A549 (cell line): ENCODE measurements at regions not wholly inside any gene's neighbourhood (a gene's known extent, or its start where the extent isn't known, plus 50 kb on each side); places are given as distances from the start of the nearest gene placed in this dataset.
"Not testable (repeated sequence)": the region's sequence is repeated elsewhere in the genome, so short reads cannot be mapped to it uniquely, and the experiment has no call there.

Experiments used
- ATAC-seq, 2 experiments: fragments of 200-7000 bp in 1 of 2; fragments of >200 bp in 1 of 2; cut with Nextera tagmentation in 1 of 2; cut with Tn5 transposase in 1 of 2; 3 replicates each; pipeline versions ENCODE4 v1.8.0 to v1.9.1; 2018 to 2020; ENCODE audit warnings: mild to moderate bottlenecking in 1 of 2, moderate library complexity in 1 of 2
- CTCF ChIA-PET: fragments of 300-600 bp; sonication (Branson Sonifier 250); formaldehyde crosslinking; extraction: SDS; loops from one replicate; lab custom pipeline; 2021; ENCODE audit warnings: antibody characterized with exemption, inconsistent platforms; lab: Yijun Ruan, JAX
- POLR2A ChIA-PET: fragments of 350-600 bp; formaldehyde crosslinking; extraction: SDS; loops from one replicate; lab custom pipeline; 2021; ENCODE audit warnings: antibody characterized with exemption, inconsistent platforms; lab: Yijun Ruan, JAX
- DNase-seq, 2 experiments: peaks; one replicate each; pipeline versions ENCODE4 v3.0.0 to v3.0.0-alpha.2; 2011 to 2016; ENCODE audit warnings: low read depth in 1 of 2, low spot score in 1 of 2
- FAIRE-seq: peaks from 2 replicates; lab custom pipeline; 2011; peaks lifted over from hg19 to GRCh38; lab: Jason Lieb, UNC
- H3K27ac ChIP-seq, 2 experiments: fragments of >200 bp; sonication (Bioruptor Twin); formaldehyde crosslinking; 3 replicates each; pipeline ENCODE4 v1.5.1; 2016 to 2017
- H3K4me1 ChIP-seq: fragments of >200 bp; sonication (Bioruptor Twin); formaldehyde crosslinking; 3 replicates; pipeline ENCODE4 v1.6.1; 2016
- H3K4me2 ChIP-seq: fragments of >200 bp; sonication (Bioruptor Twin); formaldehyde crosslinking; 3 replicates; pipeline ENCODE4 v1.6.1; 2016
- H3K4me3 ChIP-seq: fragments of >200 bp; sonication (Bioruptor Twin); formaldehyde crosslinking; 3 replicates; pipeline ENCODE4 v1.5.1; 2016
- H3K9me3 ChIP-seq: fragments of >200 bp; sonication (Bioruptor Twin); formaldehyde crosslinking; 3 replicates; pipeline ENCODE4 v1.6.1; 2016
- ATOH8 ChIP-seq: fragments of 250-450 bp; sonication (Bioruptor Pico); IDR thresholded peaks from 2 replicates; pipeline ENCODE4 v1.5.0; 2020; ENCODE audit warnings: low read depth, mild to moderate bottlenecking, moderate library complexity
- CTCF ChIP-seq: fragments of >200 bp; sonication (Bioruptor Twin); formaldehyde crosslinking; IDR thresholded peaks from 3 replicates; pipeline ENCODE4 v1.5.1; 2016
- EHMT2 ChIP-seq: fragments of 200-600 bp; sonication (generic); IDR thresholded peaks from 2 replicates; pipeline ENCODE4 v1.6.1; 2016; ENCODE audit warnings: antibody characterized with exemption, low read depth, mild to moderate bottlenecking, moderate library complexity
- EP300 ChIP-seq, 2 experiments: fragments of >200 bp; sonication (Bioruptor Twin); formaldehyde crosslinking; IDR thresholded peaks; 2 replicates in 1 of 2; 3 replicates in 1 of 2; pipeline ENCODE4 v1.6.1; 2016 to 2017
- FOSB ChIP-seq: fragments of 250-450 bp; sonication (Bioruptor Pico); IDR thresholded peaks from 2 replicates; pipeline ENCODE4 v1.5.0; 2020; ENCODE audit warnings: mild to moderate bottlenecking, moderate library complexity
- FOXS1 ChIP-seq: fragments of 250-450 bp; sonication (Bioruptor Pico); IDR thresholded peaks from 2 replicates; pipeline ENCODE4 v1.5.0; 2020; ENCODE audit warnings: mild to moderate bottlenecking, moderate library complexity
- HOXA7 ChIP-seq: fragments of 250-450 bp; sonication (Bioruptor Pico); IDR thresholded peaks from 2 replicates; pipeline ENCODE4 v1.5.0; 2020; ENCODE audit warnings: mild to moderate bottlenecking, moderate library complexity
- HOXB13 ChIP-seq: fragments of 250-450 bp; sonication (Bioruptor Pico); IDR thresholded peaks from 2 replicates; pipeline ENCODE4 v1.5.0; 2020; ENCODE audit warnings: low read depth, mild to moderate bottlenecking, moderate library complexity
- HOXB5 ChIP-seq: fragments of 250-450 bp; sonication (Bioruptor Pico); IDR thresholded peaks from 2 replicates; pipeline ENCODE4 v1.5.0; 2020; ENCODE audit warnings: mild to moderate bottlenecking, moderate library complexity
- JUN ChIP-seq, 2 experiments: fragments of >200 bp; sonication (Bioruptor Twin); formaldehyde crosslinking; IDR thresholded peaks; 2 replicates in 1 of 2; 3 replicates in 1 of 2; pipeline ENCODE4 v1.6.1; 2016 to 2017
- MAX ChIP-seq: IDR thresholded peaks from 2 replicates; pipeline ENCODE4 v1.6.1; 2012
- NFE2L2 ChIP-seq: fragments of 150-350 bp; conservative IDR thresholded peaks from 2 replicates; pipeline ENCODE4 v1.6.1; 2014; ENCODE audit warnings: low read length
- NPAS2 ChIP-seq: fragments of 250-450 bp; sonication (Bioruptor Pico); IDR thresholded peaks from 2 replicates; pipeline ENCODE4 v1.8.0; 2022; ENCODE audit warnings: mild to moderate bottlenecking, moderate library complexity, borderline replicate concordance
- PHF8 ChIP-seq: fragments of 200-600 bp; sonication (generic); IDR thresholded peaks from 2 replicates; pipeline ENCODE4 v1.6.1; 2016; ENCODE audit warnings: low read depth, mild to moderate bottlenecking, antibody characterized with exemption, moderate library complexity, borderline replicate concordance
- RAD21 ChIP-seq, 2 experiments: fragments of >200 bp in 1 of 2; sonication (Bioruptor Twin) in 1 of 2; formaldehyde crosslinking in 1 of 2; IDR thresholded peaks in 1 of 2; conservative IDR thresholded peaks in 1 of 2; 2 replicates in 1 of 2; 3 replicates in 1 of 2; pipeline ENCODE4 v1.6.1; 2012 to 2018; ENCODE audit warnings: inconsistent platforms in 1 of 2
- SREBF2 ChIP-seq: fragments of 450-650 bp; IDR thresholded peaks from 2 replicates; pipeline ENCODE4 v1.6.1; 2014; ENCODE audit warnings: mild to moderate bottlenecking, moderate library complexity
- TP53 ChIP-seq: fragments of 250-450 bp; sonication (Bioruptor Pico); IDR thresholded peaks from 2 replicates; pipeline ENCODE4 v1.5.0; 2021; ENCODE audit warnings: mild to moderate bottlenecking, moderate library complexity
- WGBS: methylation state at CpG from one replicate; pipeline ENCODE4 v1.1.6; 2017; ENCODE audit errors: missing lambda C conversion rate; 5-methylcytosine and 5-hydroxymethylcytosine counted together
- TF ChIP-seq, protein P1 (sequence below): IDR thresholded peaks from 2 replicates; pipeline ENCODE4 v1.6.1; 2012; ENCODE audit warnings: low read depth, borderline replicate concordance
- TF ChIP-seq, protein P2 (sequence below): fragments of 150-350 bp; IDR thresholded peaks from 2 replicates; pipeline ENCODE4 v1.6.1; 2014; ENCODE audit warnings: low read depth, mild to moderate bottlenecking, low read length

- TF ChIP-seq NFE2L2 (no peak), FOXS1 (CRISPR knock-in tag) (no peak), JUN (IDR thresholded peaks at IDR 0.05) (no peak), CTCF (no peak), EP300 (IDR thresholded peaks at IDR 0.05) (no peak), NPAS2 (CRISPR knock-in tag) (no peak), RAD21 (conservative IDR thresholded peaks at IDR 0.05 in 1 of 2, IDR thresholded peaks at IDR 0.05 in 1 of 2) (no peak), HOXB13 (CRISPR knock-in tag) (no peak)
- TF ChIP-seq, protein P1, sequence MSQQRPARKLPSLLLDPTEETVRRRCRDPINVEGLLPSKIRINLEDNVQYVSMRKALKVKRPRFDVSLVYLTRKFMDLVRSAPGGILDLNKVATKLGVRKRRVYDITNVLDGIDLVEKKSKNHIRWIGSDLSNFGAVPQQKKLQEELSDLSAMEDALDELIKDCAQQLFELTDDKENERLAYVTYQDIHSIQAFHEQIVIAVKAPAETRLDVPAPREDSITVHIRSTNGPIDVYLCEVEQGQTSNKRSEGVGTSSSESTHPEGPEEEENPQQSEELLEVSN: no peak
- TF ChIP-seq, all 56 proteins: peak for 0
- ATAC-seq (no peak), FAIRE-seq (no peak), DNase-seq (no peak)
- no peak overlapping the region for H3K27ac ChIP-seq
- H3K4me1 ChIP-seq: 0 out of 3 replicates have a peak, but pooled peaks cover 3% of the 10 kb centered on the region
- H3K4me2 ChIP-seq: no peak overlapping the region
- ChIA-PET CTCF (no interaction called here), POLR2A (no interaction called here)
- no peaks in the 10 kb centered on the region; the same call in 2 of the 3 replicates for H3K9me3 ChIP-seq
- 42% methylated on average over 2 of the region's 2 CpGs for WGBS
- no peak overlapping the region for H3K4me3 ChIP-seq
Observed at GRCh38 chr2:144642131-144642530, 122.2 kb upstream of the ZEB2 start.

DNA sequence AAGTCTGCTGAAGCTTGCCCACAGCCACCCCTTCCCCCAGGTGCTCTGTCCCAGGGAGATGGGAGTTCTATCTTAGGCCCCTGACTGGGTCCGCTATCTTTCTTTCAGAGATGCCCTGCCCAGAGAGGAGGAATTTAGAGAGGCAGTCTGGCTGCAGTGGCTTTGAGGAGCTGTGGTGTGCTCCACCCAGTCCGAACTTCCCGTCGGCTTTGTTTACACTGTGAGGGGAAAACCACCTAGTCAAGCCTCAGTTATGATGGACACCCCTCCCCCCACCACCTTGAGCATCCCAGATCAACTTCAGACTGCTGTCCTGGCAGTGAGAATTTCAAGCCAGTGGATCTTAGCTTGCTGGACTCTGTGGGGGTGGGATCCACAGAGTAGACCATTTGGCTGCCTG, 118.3 kb upstream of the ZEB2 start:
- 21% methylated on average over 4 of the region's 4 CpGs for WGBS
- CTCF ChIA-PET, FAIRE-seq, H3K9me3 ChIP-seq, POLR2A ChIA-PET, H3K4me1 ChIP-seq, H3K4me3 ChIP-seq: not testable (repeated sequence)
- H3K27ac ChIP-seq: 0 out of 6 replicates have a peak overlapping the region, but pooled peaks of 1 of the 2 experiments have one; percentile 42
- ATAC-seq: peak in 1 of 2 experiments; percentile 51; a peak in 3 of 6 replicates
- H3K4me2 ChIP-seq: 0 out of 3 replicates have a peak overlapping the region, but pooled peaks have one; percentile 20
- peak in 1 of 2 experiments; percentile 45 for DNase-seq

DNA sequence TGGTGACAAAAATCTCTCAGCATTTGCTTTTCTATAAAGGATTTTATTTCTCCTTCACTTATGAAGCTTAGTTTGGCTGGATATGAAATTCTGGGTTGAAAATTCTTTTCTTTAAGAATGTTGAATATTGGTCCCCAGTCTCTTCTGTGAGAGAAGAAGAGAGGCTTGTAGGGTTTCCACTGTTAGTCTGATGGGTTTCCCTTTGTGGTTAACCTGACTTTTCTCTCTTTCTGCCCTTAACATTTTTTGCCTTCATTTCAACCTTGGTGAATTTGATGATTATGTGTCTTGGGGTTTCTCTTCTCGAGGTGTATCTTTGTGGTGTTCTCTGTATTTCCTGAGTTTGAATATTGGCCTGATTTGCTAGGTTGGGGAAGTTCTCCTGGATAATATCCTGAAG, 116.9 kb upstream of the ZEB2 start:
- 26% methylated on average over 1 of the region's 1 CpG for WGBS
- H3K4me3 ChIP-seq, H3K4me1 ChIP-seq, DNase-seq, H3K27ac ChIP-seq, H3K4me2 ChIP-seq, POLR2A ChIA-PET, FAIRE-seq, H3K9me3 ChIP-seq, ATAC-seq, CTCF ChIA-PET: not testable (repeated sequence)

GRCh38 chr2:144632809-144633208, 112.9 kb upstream of the ZEB2 start:
- Histone ChIP-seq H3K27ac (no peak overlapping the region), H3K9me3 (no peaks in the 10 kb centered on the region; the same call in 2 of the 3 replicates), H3K4me3 (no peak overlapping the region), H3K4me2 (no peak overlapping the region), H3K4me1 (no peaks in the 10 kb centered on the region)
- no peak for FAIRE-seq
- DNase-seq: no peak
- no peak for ATAC-seq
- CTCF ChIA-PET: interaction anchor here (0.6 kb wide), 1 partner anchor 9 kb away, joined by 3 read pairs; no protein-coding TSS in a partner anchor
- TF ChIP-seq PHF8: no peak
- TF ChIP-seq HOXA7 (CRISPR knock-in tag): no peak
- TF ChIP-seq ATOH8 (CRISPR knock-in tag): no peak
- TF ChIP-seq FOSB (CRISPR knock-in tag): no peak
- TF ChIP-seq HOXB13 (CRISPR knock-in tag): no peak
- TF ChIP-seq EHMT2: no peak
- TF ChIP-seq, protein P2, sequence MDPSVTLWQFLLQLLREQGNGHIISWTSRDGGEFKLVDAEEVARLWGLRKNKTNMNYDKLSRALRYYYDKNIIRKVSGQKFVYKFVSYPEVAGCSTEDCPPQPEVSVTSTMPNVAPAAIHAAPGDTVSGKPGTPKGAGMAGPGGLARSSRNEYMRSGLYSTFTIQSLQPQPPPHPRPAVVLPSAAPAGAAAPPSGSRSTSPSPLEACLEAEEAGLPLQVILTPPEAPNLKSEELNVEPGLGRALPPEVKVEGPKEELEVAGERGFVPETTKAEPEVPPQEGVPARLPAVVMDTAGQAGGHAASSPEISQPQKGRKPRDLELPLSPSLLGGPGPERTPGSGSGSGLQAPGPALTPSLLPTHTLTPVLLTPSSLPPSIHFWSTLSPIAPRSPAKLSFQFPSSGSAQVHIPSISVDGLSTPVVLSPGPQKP: no peak
- no peak for TF ChIP-seq HOXB5
- no peak for TF ChIP-seq TP53
- no peak for TF ChIP-seq SREBF2
- no peak for TF ChIP-seq MAX
- no peak for TF ChIP-seq NPAS2 (CRISPR knock-in tag)
- POLR2A ChIA-PET: no interaction called here
- WGBS: 74% methylated on average over 2 of the region's 2 CpGs
